Activated CD4-positive, alpha-beta memory T cell treated with anti-CD3 and anti-CD28 coated beads, Interleukin-2, amount 10 ng/mL, durations not matched to agents 7 days and 5 days (primary cell): ENCODE measurements at regions not wholly inside any gene's neighbourhood (a gene's known extent, or its start where the extent isn't known, plus 50 kb on each side); places are given as distances from the start of the nearest gene placed in this dataset.
"Not testable (repeated sequence)": the region's sequence is repeated elsewhere in the genome, so short reads cannot be mapped to it uniquely, and the experiment has no call there.

ENCODE experiments used
- CTCF ChIA-PET: fragments of 350-600 bp; sonication (Branson Sonifier 250); formaldehyde crosslinking; loops from one replicate; lab custom pipeline; 2021; ENCODE audit warnings: antibody characterized with exemption, inconsistent platforms; lab: Charles Lee
- POLR2A ChIA-PET: fragments of 350-600 bp; sonication (Branson Sonifier 250); formaldehyde crosslinking; loops from one replicate; lab custom pipeline; 2021; ENCODE audit warnings: antibody characterized with exemption; lab: Charles Lee
- DNase-seq: peaks from one replicate; pipeline ENCODE4 v3.0.0-alpha.2; 2020
- H3K27ac Mint-ChIP-seq: one replicate; pipeline ENCODE4 v1.8.0; 2021; ENCODE audit warnings: mild to moderate bottlenecking, mixed read lengths
- H3K27me3 Mint-ChIP-seq: one replicate; pipeline ENCODE4 v1.8.0; 2021; ENCODE audit warnings: mixed read lengths
- H3K36me3 Mint-ChIP-seq: one replicate; pipeline ENCODE4 v1.8.0; 2021; ENCODE audit warnings: low read depth, mixed read lengths
- H3K4me1 Mint-ChIP-seq: one replicate; pipeline ENCODE4 v1.8.0; 2021; ENCODE audit warnings: mixed read lengths
- H3K4me3 Mint-ChIP-seq: one replicate; pipeline ENCODE4 v1.8.0; 2021; ENCODE audit warnings: mild to moderate bottlenecking, mixed read lengths
- H3K9me3 Mint-ChIP-seq: one replicate; pipeline ENCODE4 v1.8.0; 2021; ENCODE audit warnings: mixed read lengths

DNA sequence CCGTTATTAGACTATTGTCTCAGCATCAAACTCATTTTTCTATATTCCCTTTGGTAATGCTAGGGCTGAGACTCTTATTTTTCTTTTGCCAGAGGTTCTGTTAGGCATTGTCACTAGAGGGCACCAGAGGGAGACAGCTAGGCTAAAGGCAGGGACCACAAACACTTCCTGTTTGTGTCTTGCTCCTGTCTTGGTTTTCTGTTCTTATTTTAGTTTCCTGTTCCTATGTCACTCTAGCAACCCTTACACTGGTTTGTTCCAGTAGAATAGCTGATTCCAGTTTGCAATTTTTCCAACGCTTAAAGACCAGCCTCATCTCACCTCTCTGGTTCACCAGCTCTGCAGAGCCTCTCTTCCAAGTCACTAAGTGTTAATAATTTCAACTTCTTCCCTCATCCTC lies 772.0 kb downstream of the DIAPH3 start:
- POLR2A ChIA-PET = interaction anchor here (0.9 kb wide), 1 partner anchor 1036 kb away, joined by 4 read pairs; no protein-coding TSS in a partner anchor
- Mint-ChIP-seq H3K4me1 (no peaks in the 10 kb centered on the region), H3K9me3 (no peaks in the 10 kb centered on the region), H3K36me3 (no peaks in the 10 kb centered on the region), H3K27me3 (peaks cover 18% of the 10 kb centered on the region), H3K27ac (no peak overlapping the region), H3K4me3 (no peak overlapping the region)
- peak; percentile 62 for DNase-seq
- CTCF ChIA-PET = interaction anchor here (0.7 to 3.6 kb wide), 18 partner anchors 9 to 1040 kb away, joined by 3 to 23 read pairs (median 3); no protein-coding TSS in a partner anchor

DNA sequence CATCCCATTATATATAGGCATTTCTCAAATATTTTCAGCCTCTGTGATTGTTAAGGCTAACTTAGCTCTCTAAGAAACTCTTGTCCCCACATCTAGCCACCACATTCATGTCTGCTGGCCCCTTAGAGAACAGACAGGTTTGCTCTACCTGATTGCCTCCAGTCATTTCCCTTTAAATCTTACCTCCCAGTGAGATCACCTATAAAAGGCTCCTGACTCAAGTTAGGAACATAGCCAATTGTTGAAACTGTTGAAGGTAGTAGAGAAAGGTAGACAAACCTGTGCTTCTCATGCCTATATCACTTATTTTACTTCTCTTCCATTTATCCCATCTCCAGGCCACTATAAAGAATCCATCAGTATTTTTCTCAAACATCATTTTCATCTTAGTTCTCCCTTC lies 771.4 kb downstream of the DIAPH3 start:
- no peaks in the 10 kb centered on the region for H3K36me3 Mint-ChIP-seq
- no peaks in the 10 kb centered on the region for H3K4me1 Mint-ChIP-seq
- no peak overlapping the region for H3K4me3 Mint-ChIP-seq
- no peak overlapping the region for H3K27ac Mint-ChIP-seq
- CTCF ChIA-PET = interaction anchor here (0.7 to 3.6 kb wide), 18 partner anchors 9 to 1039 kb away, joined by 3 to 23 read pairs (median 3); no protein-coding TSS in a partner anchor
- POLR2A ChIA-PET = interaction anchor here (0.9 kb wide), 1 partner anchor 1035 kb away, joined by 4 read pairs; no protein-coding TSS in a partner anchor
- H3K9me3 Mint-ChIP-seq = no peaks in the 10 kb centered on the region
- peaks cover 14% of the 10 kb centered on the region for H3K27me3 Mint-ChIP-seq
- DNase-seq = no peak

DNA sequence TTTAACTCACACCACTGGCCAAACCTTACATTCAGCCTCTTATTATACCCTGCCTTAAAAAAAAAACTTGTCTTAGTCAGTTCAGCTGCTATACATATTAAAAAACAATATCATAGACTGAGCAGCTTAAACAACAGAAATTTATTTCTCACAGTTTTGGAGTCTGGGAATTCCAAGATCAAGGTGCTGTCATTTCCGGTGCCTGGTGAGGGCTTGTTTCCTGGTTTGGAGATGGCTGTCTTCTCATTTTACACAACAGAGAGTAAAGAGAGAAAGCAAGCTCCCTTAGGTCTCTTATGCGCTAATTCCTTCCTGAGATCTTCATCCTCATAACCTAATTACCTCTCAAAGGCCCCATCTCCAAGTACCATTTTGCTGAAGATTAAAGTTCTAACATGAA lies 769.2 kb downstream of the DIAPH3 start:
- ChIA-PET POLR2A (interaction anchor here (0.6 kb wide), 1 partner anchor 691 kb away, joined by 3 read pairs; no protein-coding TSS in a partner anchor), CTCF (interaction anchor here (3.6 kb wide), 1 partner anchor 283 kb away, joined by 23 read pairs; no protein-coding TSS in a partner anchor)
- DNase-seq = no peak
- H3K9me3 Mint-ChIP-seq = no peaks in the 10 kb centered on the region
- H3K4me1 Mint-ChIP-seq = no peaks in the 10 kb centered on the region
- no peaks in the 10 kb centered on the region for H3K36me3 Mint-ChIP-seq
- peaks cover 8% of the 10 kb centered on the region for H3K27me3 Mint-ChIP-seq
- no peak overlapping the region for H3K4me3 Mint-ChIP-seq
- H3K27ac Mint-ChIP-seq = no peak overlapping the region

DNA sequence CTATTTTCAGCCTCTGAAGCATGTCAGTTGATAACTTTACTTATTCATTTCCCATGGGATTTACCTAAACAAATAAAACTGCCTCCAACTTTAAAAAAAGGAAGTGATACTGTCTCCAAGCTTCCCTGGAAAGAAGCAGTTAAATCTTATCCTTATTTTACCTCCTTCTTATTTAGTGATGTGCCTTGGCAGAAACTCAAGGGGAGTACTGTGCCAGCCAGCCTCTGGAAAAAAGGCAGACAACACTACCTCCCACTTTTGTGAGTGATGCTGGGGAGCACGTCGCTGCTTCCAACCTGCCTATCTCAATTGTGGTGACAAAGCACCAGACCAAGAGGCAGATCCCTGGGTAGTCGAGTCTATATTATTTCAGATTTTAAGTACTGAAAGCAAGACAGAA lies 765.6 kb downstream of the DIAPH3 start:
- Mint-ChIP-seq H3K9me3 (no peaks in the 10 kb centered on the region), H3K36me3 (no peaks in the 10 kb centered on the region), H3K4me1 (no peaks in the 10 kb centered on the region), H3K4me3 (no peak overlapping the region), H3K27me3 (peaks cover 8% of the 10 kb centered on the region), H3K27ac (no peak overlapping the region)
- no peak for DNase-seq
- CTCF ChIA-PET = no interaction called here
- POLR2A ChIA-PET = no interaction called here

DNA sequence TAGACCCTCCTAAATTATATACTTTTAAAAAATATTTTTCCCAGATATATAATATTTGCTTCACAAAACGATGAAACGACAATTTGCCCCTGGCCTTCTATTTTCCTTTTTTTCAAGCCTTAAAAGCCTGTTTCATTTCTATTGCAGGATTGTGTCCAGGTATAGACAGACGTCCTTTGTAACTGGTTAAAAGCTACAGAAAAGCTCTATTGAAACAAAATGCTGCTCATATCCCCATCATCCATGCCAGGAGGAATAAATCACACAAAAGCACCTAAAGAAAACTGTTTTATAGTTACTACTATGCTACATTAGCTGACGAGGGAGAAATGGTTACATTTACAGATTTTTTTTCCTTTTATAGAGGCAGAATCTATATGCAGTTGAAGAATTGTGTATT lies 765.1 kb downstream of the DIAPH3 start:
- no peak overlapping the region for H3K4me3 Mint-ChIP-seq
- no peak overlapping the region for H3K27ac Mint-ChIP-seq
- H3K4me1 Mint-ChIP-seq = no peaks in the 10 kb centered on the region
- no peaks in the 10 kb centered on the region for H3K9me3 Mint-ChIP-seq
- H3K27me3 Mint-ChIP-seq = peaks cover 8% of the 10 kb centered on the region
- DNase-seq = no peak
- POLR2A ChIA-PET = no interaction called here
- CTCF ChIA-PET = no interaction called here
- H3K36me3 Mint-ChIP-seq = no peaks in the 10 kb centered on the region

DNA sequence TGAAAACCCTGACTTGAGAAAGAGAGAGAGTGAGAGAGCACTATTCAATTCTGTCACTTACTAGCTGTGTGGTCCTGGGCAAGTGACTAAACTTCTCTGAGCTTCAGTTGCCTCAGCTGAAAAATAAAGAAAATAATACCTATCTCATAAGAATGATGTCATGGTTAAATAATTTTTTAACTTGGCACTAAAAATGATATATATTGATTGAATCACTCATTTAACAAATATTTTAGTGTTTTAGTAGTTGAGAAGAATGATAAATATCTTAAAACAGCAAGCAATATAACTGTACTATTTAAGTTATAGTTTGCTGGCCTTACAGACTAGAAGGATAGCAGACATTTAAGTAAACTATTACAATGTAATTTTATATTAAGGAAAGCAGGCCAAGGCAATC lies 764.2 kb downstream of the DIAPH3 start:
- H3K4me1 Mint-ChIP-seq = no peaks in the 10 kb centered on the region
- H3K27me3 Mint-ChIP-seq = peaks cover 8% of the 10 kb centered on the region
- H3K27ac Mint-ChIP-seq = no peak overlapping the region
- CTCF ChIA-PET = no interaction called here
- POLR2A ChIA-PET = no interaction called here
- H3K4me3 Mint-ChIP-seq = no peak overlapping the region
- H3K36me3 Mint-ChIP-seq = no peaks in the 10 kb centered on the region
- DNase-seq = no peak
- H3K9me3 Mint-ChIP-seq = no peaks in the 10 kb centered on the region

DNA sequence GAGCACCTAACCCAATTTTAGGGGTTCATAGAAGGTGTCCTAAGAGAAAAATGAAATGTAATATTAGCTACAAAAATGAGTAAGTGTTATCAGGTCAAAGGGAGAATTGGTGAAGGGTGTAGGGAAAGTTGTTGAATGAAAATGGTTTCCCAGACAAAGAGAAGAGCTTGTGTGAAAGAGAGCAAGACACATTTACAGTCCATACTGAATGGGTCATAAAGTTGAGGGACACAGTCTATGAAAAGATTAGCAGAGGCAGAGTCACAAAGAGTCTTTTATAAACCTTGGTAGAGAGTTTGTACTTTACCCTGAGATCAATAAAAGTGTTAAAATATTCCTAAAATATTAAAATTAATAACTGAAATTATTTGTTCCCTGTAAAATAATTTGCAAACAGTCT lies 759.4 kb downstream of the DIAPH3 start:
- Mint-ChIP-seq H3K27ac (no peak overlapping the region), H3K36me3 (peaks cover 4% of the 10 kb centered on the region), H3K4me1 (peaks cover 3% of the 10 kb centered on the region), H3K27me3 (no peaks in the 10 kb centered on the region), H3K4me3 (no peak overlapping the region), H3K9me3 (peaks cover 20% of the 10 kb centered on the region)
- ChIA-PET POLR2A (no interaction called here), CTCF (no interaction called here)
- no peak for DNase-seq

DNA sequence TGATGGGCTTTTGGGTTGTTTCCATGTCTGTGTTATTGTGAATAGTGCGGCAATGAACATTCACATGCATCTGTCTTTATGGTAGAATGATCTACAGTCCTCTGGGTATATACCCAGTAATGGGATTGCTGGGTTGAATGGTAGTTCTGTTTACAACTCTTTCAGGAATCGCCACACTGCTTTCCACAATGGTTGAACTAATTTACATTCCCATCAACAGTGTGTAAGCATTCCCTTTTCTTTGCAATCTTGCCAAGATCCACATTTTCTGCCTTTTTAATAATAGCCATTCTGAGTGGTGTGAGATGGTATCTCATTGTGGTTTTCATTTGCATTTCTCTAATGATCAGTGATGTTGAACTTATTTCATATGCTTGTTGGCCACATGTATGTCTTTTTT lies 756.5 kb downstream of the DIAPH3 start:
- H3K36me3 Mint-ChIP-seq, H3K4me1 Mint-ChIP-seq, CTCF ChIA-PET, H3K4me3 Mint-ChIP-seq, DNase-seq, H3K27me3 Mint-ChIP-seq, H3K27ac Mint-ChIP-seq, POLR2A ChIA-PET: not testable (repeated sequence)
- H3K9me3 Mint-ChIP-seq = peaks cover 20% of the 10 kb centered on the region

DNA sequence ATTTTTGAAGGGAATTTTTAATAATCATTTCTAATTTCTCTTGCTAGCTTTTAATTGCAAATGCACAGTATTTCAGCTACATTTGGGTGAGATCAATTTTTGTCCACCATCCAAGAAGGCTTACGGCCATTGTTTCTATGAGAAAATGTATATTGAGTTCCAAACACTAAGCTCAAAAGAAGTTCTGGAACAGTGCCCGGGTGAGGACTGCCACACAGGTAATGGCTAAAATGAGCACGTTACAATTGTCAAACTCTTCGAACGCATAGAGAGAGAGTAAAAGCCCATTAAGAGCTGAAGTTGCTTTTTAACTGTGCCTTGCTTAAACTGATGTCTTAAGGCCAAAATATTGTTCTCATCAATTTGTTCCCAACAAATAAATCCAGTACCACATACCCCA lies 755.0 kb downstream of the DIAPH3 start:
- DNase-seq = no peak
- Mint-ChIP-seq H3K27me3 (peaks cover 2% of the 10 kb centered on the region), H3K4me1 (peaks cover 3% of the 10 kb centered on the region), H3K4me3 (no peak overlapping the region), H3K9me3 (peaks cover 20% of the 10 kb centered on the region), H3K27ac (no peak overlapping the region), H3K36me3 (peaks cover 4% of the 10 kb centered on the region)
- ChIA-PET POLR2A (no interaction called here), CTCF (no interaction called here)

DNA sequence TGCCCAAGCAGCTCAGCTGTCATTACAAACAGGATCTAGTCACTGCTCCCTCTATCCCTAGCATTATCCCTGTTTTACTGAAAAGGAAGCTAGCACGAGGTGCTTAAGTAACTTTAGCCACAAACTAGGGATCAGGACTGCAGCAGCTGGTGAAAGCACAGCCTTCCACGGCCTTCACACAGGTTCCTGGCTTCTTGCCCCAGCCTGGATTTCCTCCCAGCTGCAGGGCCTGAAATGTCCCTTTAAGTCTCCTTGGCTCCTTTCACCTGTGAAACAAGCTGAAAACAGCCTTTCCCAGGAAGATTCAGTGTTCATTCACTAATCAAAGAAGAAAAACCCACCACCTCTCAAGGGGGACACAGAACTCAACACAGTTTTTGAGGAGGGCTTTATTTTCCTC lies 754.5 kb downstream of the DIAPH3 start:
- Mint-ChIP-seq H3K27ac (no peak overlapping the region), H3K36me3 (peaks cover 4% of the 10 kb centered on the region), H3K4me1 (peaks cover 3% of the 10 kb centered on the region), H3K4me3 (no peak overlapping the region), H3K27me3 (peaks cover 2% of the 10 kb centered on the region), H3K9me3 (peaks cover 20% of the 10 kb centered on the region)
- POLR2A ChIA-PET = no interaction called here
- no peak for DNase-seq
- CTCF ChIA-PET = no interaction called here

DNA sequence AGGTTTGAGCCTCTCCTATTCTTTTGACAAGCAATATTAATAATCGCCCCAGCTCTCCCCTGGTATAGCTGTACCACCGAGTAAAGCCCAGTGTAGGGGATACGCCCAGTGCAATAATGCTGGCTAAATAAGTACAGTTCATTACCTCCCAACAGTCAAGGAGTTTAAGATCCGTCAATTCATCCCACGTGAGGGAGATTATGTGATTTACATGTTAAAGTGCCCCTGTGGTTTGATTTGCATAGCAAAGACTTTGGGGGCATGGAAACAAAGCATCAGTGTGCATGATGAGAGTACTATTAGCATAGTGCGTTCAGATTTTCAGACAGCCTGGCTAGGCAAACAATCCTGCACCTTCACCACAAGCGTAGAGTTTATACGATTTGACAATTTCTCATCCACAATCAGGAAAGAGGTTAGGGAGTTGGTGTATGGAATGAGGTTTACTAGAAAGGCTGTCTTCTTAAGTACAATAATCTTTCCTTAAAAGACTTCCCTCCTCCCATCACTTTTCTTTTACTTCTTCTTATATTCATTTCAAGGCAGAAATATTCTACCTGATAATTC lies 754.0 kb downstream of the DIAPH3 start:
- no peak for DNase-seq
- CTCF ChIA-PET = no interaction called here
- POLR2A ChIA-PET = no interaction called here
- peaks cover 3% of the 10 kb centered on the region for H3K4me1 Mint-ChIP-seq
- H3K4me3 Mint-ChIP-seq = no peak overlapping the region
- H3K27ac Mint-ChIP-seq = no peak overlapping the region
- peaks cover 2% of the 10 kb centered on the region for H3K27me3 Mint-ChIP-seq
- peaks cover 4% of the 10 kb centered on the region for H3K36me3 Mint-ChIP-seq
- peaks cover 20% of the 10 kb centered on the region for H3K9me3 Mint-ChIP-seq

DNA sequence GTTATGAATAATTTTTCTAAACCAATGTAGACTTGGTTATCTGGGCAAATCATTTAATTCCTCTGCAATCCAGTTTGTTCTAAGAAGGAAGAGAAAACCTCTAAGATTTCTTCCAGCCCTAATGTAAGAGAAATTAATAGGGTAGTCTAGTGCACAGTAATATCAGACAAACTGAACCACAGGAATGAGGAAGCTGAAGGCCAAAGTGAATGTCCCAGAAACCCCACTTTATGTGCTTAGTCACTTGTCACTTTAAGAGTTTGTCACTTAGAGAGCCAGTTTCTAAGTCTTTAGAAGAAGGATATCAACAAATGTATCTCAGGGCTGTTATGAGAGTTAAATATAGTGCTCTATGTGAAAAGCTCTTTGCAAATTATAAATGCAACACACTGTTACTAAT lies 750.6 kb downstream of the DIAPH3 start:
- no peak for DNase-seq
- no peak overlapping the region for H3K27ac Mint-ChIP-seq
- ChIA-PET POLR2A (no interaction called here), CTCF (no interaction called here)
- no peaks in the 10 kb centered on the region for H3K9me3 Mint-ChIP-seq
- no peaks in the 10 kb centered on the region for H3K36me3 Mint-ChIP-seq
- H3K4me3 Mint-ChIP-seq = no peak overlapping the region
- no peaks in the 10 kb centered on the region for H3K4me1 Mint-ChIP-seq
- peaks cover 2% of the 10 kb centered on the region for H3K27me3 Mint-ChIP-seq

DNA sequence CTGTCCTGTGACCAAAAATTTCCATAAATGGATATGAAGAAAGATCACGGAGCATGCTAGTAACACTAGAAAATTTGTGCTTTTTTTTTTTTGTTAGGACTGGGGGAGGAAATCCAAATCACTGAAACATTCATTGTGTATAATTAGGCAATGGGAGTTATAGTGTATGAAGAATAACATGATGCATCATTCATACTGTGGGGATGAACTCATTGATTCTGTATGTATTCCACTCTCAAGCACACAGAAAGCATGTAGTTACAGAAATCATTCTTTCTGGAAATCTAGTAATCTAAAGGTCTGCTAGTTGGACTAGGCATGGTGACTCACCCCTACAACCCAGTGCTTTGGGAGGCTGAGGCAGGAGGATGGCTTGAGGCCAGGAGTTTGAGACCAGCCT lies 749.7 kb downstream of the DIAPH3 start:
- Mint-ChIP-seq H3K27ac (no peak overlapping the region), H3K4me1 (no peaks in the 10 kb centered on the region), H3K27me3 (peaks cover 2% of the 10 kb centered on the region), H3K36me3 (no peaks in the 10 kb centered on the region), H3K9me3 (no peaks in the 10 kb centered on the region), H3K4me3 (no peak overlapping the region)
- ChIA-PET POLR2A (no interaction called here), CTCF (no interaction called here)
- no peak for DNase-seq

DNA sequence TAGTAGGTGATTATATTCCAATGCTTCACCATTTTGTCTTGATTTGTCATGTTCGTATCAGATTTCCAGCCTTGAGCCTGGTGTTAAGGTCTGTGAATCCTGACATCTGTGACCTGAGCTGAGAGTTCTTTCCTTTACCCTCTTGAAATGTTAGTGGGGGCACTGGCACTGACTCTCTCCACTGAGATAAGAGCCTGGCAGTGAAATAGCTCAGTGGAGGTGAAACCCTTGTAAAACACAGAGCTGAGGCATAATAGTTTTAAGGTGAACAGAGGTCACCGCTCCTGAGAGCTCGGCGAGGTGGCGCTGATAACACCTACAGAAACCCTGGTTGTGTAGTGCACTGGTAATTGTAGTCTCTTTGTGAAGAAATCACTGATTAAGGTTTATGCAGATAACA lies 748.2 kb downstream of the DIAPH3 start:
- H3K36me3 Mint-ChIP-seq = no peaks in the 10 kb centered on the region
- no peak overlapping the region for H3K27ac Mint-ChIP-seq
- CTCF ChIA-PET = no interaction called here
- H3K4me3 Mint-ChIP-seq = no peak overlapping the region
- H3K9me3 Mint-ChIP-seq = no peaks in the 10 kb centered on the region
- peaks cover 2% of the 10 kb centered on the region for H3K27me3 Mint-ChIP-seq
- DNase-seq = no peak
- POLR2A ChIA-PET = no interaction called here
- H3K4me1 Mint-ChIP-seq = no peaks in the 10 kb centered on the region
